Neural cell (in vitro differentiated cells): ENCODE measurements at regions not wholly inside any gene's neighbourhood (a gene's known extent, or its start where the extent isn't known, plus 50 kb on each side); places are given as distances from the start of the nearest gene placed in this dataset.

Experiments used
- H2AFZ ChIP-seq: fragments of 200-600, 300-800 bp; sonication (generic), shearing (Covaris generic); 2 replicates; pipeline ENCODE4 v1.6.0; 2014; ENCODE audit warnings: low read depth, mild to moderate bottlenecking, antibody characterized with exemption, low read length, moderate library complexity
- H3F3A ChIP-seq: fragments of 200-600 bp; shearing (Covaris generic); 2 replicates; pipeline ENCODE4 v1.6.1; 2016; ENCODE audit warnings: mild to moderate bottlenecking, moderate library complexity, mixed read lengths, antibody characterized with exemption, low read length; ENCODE audit not compliant: insufficient read depth, poor library complexity, severe bottlenecking
- H3K27ac ChIP-seq: fragments of 200-600, 300-800 bp; sonication (generic), shearing (Covaris generic); 2 replicates; pipeline ENCODE4 v1.5.1; 2014; ENCODE audit warnings: mild to moderate bottlenecking, low read length, moderate library complexity
- H3K27me3 ChIP-seq: fragments of 300-800, 200-600 bp; sonication (generic), shearing (Covaris generic); 2 replicates; pipeline ENCODE4 v1.6.0; 2014; ENCODE audit warnings: mild to moderate bottlenecking, low read depth, low read length, moderate library complexity; ENCODE audit not compliant: insufficient read depth
- H3K36me3 ChIP-seq: fragments of 300-800, 200-600 bp; sonication (generic), shearing (Covaris generic); 2 replicates; pipeline ENCODE4 v1.5.1; 2014; ENCODE audit warnings: mild to moderate bottlenecking, antibody characterized with exemption, low read length, moderate library complexity; ENCODE audit not compliant: insufficient read depth
- H3K4me2 ChIP-seq: fragments of 300-800, 200-600 bp; sonication (generic), shearing (Covaris generic); 2 replicates; pipeline ENCODE4 v1.6.0; 2014; ENCODE audit warnings: mild to moderate bottlenecking, low read length
- H3K4me3 ChIP-seq: fragments of 300-800, 200-600 bp; sonication (generic), shearing (Covaris generic); 2 replicates; pipeline ENCODE4 v1.5.1; 2014; ENCODE audit warnings: mild to moderate bottlenecking, low read length, moderate library complexity
- H3K79me2 ChIP-seq: fragments of 200-600 bp; shearing (Covaris generic); replicated peaks from 2 replicates; pipeline ENCODE4 v1.6.0; 2014; ENCODE audit warnings: mild to moderate bottlenecking, low read length, moderate library complexity; ENCODE audit not compliant: insufficient read depth
- H3K9ac ChIP-seq: fragments of 300-800, 200-600 bp; sonication (generic), shearing (Covaris generic); 2 replicates; pipeline ENCODE4 v1.6.1; 2016; ENCODE audit warnings: mild to moderate bottlenecking, low read length, mixed read lengths
- H3K9me2 ChIP-seq: fragments of 200-600 bp; shearing (Covaris generic); 2 replicates; pipeline ENCODE4 v1.6.1; 2016; ENCODE audit warnings: mild to moderate bottlenecking, low read length, mixed read lengths; ENCODE audit not compliant: insufficient read depth
- H3K9me3 ChIP-seq: fragments of 200-600, 300-800 bp; sonication (generic), shearing (Covaris generic); 2 replicates; pipeline ENCODE4 v1.6.1; 2016; ENCODE audit warnings: mild to moderate bottlenecking, mixed run types, low read length, moderate library complexity, mixed read lengths
- H4K20me1 ChIP-seq: fragments of 200-600 bp; shearing (Covaris generic); 2 replicates; pipeline ENCODE4 v1.6.1; 2016; ENCODE audit warnings: mild to moderate bottlenecking, mixed run types; ENCODE audit not compliant: insufficient read depth
- EP300 ChIP-seq: fragments of 450-650 bp; conservative IDR thresholded peaks from 2 replicates; pipeline ENCODE4 v1.6.1; 2014; ENCODE audit warnings: antibody characterized with exemption, mild to moderate bottlenecking, moderate library complexity; ENCODE audit not compliant: poor library complexity, severe bottlenecking
- EZH2 ChIP-seq: fragments of 200-600, 300-800 bp; shearing (Covaris generic), sonication (generic); IDR thresholded peaks from 2 replicates; pipeline ENCODE4 v1.6.1; 2014; ENCODE audit warnings: antibody characterized with exemption, low read length, borderline replicate concordance, mild to moderate bottlenecking; ENCODE audit not compliant: insufficient read depth, poor library complexity, severe bottlenecking
- MXI1 ChIP-seq: fragments of 450-650 bp; conservative IDR thresholded peaks from 2 replicates; pipeline ENCODE4 v1.6.1; 2014; ENCODE audit warnings: antibody characterized with exemption, mild to moderate bottlenecking; ENCODE audit not compliant: poor library complexity, severe bottlenecking
- POLR2AphosphoS5 ChIP-seq: IDR thresholded peaks from 2 replicates; pipeline ENCODE4 v1.6.1; 2012
- RAD21 ChIP-seq: fragments of 450-650 bp; conservative IDR thresholded peaks from 2 replicates; pipeline ENCODE4 v1.6.1; 2014; ENCODE audit warnings: antibody characterized with exemption, mild to moderate bottlenecking, moderate library complexity
- SMC3 ChIP-seq: fragments of 450-650 bp; conservative IDR thresholded peaks from 2 replicates; pipeline ENCODE4 v1.6.1; 2014; ENCODE audit warnings: antibody characterized with exemption, mild to moderate bottlenecking, moderate library complexity; ENCODE audit not compliant: poor library complexity
- TF ChIP-seq, protein P1 (sequence below): IDR thresholded peaks from 2 replicates; pipeline ENCODE4 v1.6.1; 2012; ENCODE audit warnings: borderline replicate concordance
- TF ChIP-seq, protein P2 (sequence below): fragments of 450-650 bp; IDR thresholded peaks from 2 replicates; pipeline ENCODE4 v1.5.1; 2014; ENCODE audit warnings: antibody characterized with exemption, mild to moderate bottlenecking, moderate library complexity; ENCODE audit not compliant: poor library complexity, severe bottlenecking

DNA sequence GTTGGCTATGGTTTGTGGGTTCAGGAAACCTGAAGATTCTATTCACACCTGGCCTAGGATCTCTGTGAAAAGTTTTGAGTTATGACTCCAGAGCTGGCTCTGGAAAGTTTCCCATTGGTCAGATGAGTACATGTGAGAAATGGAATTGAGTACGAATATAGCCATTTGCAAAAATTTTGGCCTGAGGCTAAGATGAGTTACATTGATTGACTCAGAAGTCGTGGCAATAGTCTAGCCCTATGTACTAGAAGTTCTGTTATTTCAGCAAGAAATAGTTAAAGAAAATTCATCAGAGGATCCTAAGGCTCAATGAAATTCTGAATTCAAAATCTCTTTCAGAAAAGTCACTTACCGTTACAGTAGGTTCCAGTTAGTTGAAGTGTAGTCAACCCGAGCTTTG, 109.9 kb downstream of the PTCSC3 start:
- H3K36me3 ChIP-seq: no peaks in the 10 kb centered on the region
- no peak overlapping the region for H3K4me2 ChIP-seq
- H3K9ac ChIP-seq: no peak overlapping the region
- H4K20me1 ChIP-seq: no peaks in the 10 kb centered on the region
- no peaks in the 10 kb centered on the region for H3F3A ChIP-seq
- no peaks in the 10 kb centered on the region for H3K9me3 ChIP-seq
- H3K79me2 ChIP-seq: no peaks in the 10 kb centered on the region
- H3K9me2 ChIP-seq: no peaks in the 10 kb centered on the region
- H3K27me3 ChIP-seq: no peaks in the 10 kb centered on the region
- H3K27ac ChIP-seq: no peak overlapping the region
- TF ChIP-seq, protein P1, sequence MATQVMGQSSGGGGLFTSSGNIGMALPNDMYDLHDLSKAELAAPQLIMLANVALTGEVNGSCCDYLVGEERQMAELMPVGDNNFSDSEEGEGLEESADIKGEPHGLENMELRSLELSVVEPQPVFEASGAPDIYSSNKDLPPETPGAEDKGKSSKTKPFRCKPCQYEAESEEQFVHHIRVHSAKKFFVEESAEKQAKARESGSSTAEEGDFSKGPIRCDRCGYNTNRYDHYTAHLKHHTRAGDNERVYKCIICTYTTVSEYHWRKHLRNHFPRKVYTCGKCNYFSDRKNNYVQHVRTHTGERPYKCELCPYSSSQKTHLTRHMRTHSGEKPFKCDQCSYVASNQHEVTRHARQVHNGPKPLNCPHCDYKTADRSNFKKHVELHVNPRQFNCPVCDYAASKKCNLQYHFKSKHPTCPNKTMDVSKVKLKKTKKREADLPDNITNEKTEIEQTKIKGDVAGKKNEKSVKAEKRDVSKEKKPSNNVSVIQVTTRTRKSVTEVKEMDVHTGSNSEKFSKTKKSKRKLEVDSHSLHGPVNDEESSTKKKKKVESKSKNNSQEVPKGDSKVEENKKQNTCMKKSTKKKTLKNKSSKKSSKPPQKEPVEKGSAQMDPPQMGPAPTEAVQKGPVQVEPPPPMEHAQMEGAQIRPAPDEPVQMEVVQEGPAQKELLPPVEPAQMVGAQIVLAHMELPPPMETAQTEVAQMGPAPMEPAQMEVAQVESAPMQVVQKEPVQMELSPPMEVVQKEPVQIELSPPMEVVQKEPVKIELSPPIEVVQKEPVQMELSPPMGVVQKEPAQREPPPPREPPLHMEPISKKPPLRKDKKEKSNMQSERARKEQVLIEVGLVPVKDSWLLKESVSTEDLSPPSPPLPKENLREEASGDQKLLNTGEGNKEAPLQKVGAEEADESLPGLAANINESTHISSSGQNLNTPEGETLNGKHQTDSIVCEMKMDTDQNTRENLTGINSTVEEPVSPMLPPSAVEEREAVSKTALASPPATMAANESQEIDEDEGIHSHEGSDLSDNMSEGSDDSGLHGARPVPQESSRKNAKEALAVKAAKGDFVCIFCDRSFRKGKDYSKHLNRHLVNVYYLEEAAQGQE: no peak
- TF ChIP-seq EP300: no peak
- TF ChIP-seq, protein P2, sequence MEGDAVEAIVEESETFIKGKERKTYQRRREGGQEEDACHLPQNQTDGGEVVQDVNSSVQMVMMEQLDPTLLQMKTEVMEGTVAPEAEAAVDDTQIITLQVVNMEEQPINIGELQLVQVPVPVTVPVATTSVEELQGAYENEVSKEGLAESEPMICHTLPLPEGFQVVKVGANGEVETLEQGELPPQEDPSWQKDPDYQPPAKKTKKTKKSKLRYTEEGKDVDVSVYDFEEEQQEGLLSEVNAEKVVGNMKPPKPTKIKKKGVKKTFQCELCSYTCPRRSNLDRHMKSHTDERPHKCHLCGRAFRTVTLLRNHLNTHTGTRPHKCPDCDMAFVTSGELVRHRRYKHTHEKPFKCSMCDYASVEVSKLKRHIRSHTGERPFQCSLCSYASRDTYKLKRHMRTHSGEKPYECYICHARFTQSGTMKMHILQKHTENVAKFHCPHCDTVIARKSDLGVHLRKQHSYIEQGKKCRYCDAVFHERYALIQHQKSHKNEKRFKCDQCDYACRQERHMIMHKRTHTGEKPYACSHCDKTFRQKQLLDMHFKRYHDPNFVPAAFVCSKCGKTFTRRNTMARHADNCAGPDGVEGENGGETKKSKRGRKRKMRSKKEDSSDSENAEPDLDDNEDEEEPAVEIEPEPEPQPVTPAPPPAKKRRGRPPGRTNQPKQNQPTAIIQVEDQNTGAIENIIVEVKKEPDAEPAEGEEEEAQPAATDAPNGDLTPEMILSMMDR: no peak
- TF ChIP-seq MXI1: no peak
- TF ChIP-seq POLR2AphosphoS5: no peak
- no peak overlapping the region for H2AFZ ChIP-seq
- H3K4me3 ChIP-seq: no peak overlapping the region

DNA sequence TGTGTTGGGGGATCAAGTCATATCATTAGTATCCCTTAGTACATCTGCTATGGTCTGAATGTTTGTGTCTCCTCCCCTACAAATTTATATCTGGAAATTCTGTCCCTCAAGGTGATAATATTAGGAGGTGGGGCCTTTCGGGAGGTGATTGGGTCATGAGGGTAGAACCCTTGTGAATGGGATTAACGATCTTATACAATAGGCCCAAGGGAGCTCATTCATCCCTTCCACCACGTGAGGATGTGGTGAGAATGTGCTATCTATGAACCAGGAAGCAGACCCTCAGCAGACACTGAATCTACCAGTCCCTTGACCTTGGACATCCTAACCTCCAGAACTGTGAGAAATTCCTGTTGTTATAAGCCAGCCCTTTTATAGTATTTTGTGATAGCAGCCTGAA, 110.7 kb downstream of the PTCSC3 start:
- H3K27me3 ChIP-seq: no peaks in the 10 kb centered on the region
- no peak overlapping the region for H3K4me2 ChIP-seq
- H3K4me3 ChIP-seq: no peak overlapping the region
- H3K9me3 ChIP-seq: no peaks in the 10 kb centered on the region
- no peak overlapping the region for H2AFZ ChIP-seq
- H4K20me1 ChIP-seq: no peaks in the 10 kb centered on the region
- no peak overlapping the region for H3K9ac ChIP-seq
- H3K9me2 ChIP-seq: no peaks in the 10 kb centered on the region
- no peaks in the 10 kb centered on the region for H3F3A ChIP-seq
- no peaks in the 10 kb centered on the region for H3K36me3 ChIP-seq
- TF ChIP-seq, protein P1: no peak
- TF ChIP-seq RAD21 (no peak), EP300 (no peak), EZH2 (no peak), SMC3 (no peak)
- TF ChIP-seq, protein P2: no peak
- H3K27ac ChIP-seq: no peak overlapping the region
- no peaks in the 10 kb centered on the region for H3K79me2 ChIP-seq
